22Rv1 (cell line): ENCODE measurements at regions not wholly inside any gene's neighbourhood (a gene's known extent, or its start where the extent isn't known, plus 50 kb on each side); places are given as distances from the start of the nearest gene placed in this dataset.

Experiments used
- H3K27ac ChIP-seq: fragments of 450-650 bp; 2 replicates; pipeline ENCODE4 v1.5.1; 2017
- CTCF ChIP-seq: fragments of 450-650 bp; IDR thresholded peaks from 2 replicates; pipeline ENCODE4 v1.5.1; 2017; ENCODE audit warnings: mild to moderate bottlenecking
- ZFX ChIP-seq: fragments of 450-650 bp; IDR thresholded peaks from 2 replicates; pipeline ENCODE4 v1.6.1; 2017; ENCODE audit warnings: antibody characterized with exemption, borderline replicate concordance

DNA sequence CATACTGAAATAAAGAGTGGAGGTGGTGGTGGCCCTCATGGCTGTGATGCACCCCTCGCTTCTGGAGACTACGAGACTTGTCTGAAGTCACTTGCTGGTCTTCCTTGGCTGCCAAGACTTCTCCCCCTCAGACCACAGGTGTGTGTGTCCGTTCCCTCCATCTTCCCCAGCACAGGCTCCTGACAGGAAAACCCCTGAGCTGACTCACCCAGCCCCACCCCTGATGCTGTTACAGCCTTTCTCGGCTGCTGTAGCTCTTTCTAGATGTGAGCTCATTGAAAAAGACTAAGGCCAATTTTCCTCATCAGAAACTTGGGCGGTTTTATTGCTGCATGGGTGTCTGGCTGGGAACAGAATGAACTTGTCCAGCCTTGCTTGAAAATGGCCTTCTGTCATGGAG lies 296.9 kb downstream of the TMEM114 start:
- TF ChIP-seq CTCF: no peak
- TF ChIP-seq ZFX: no peak
- no peak overlapping the region for H3K27ac ChIP-seq

DNA sequence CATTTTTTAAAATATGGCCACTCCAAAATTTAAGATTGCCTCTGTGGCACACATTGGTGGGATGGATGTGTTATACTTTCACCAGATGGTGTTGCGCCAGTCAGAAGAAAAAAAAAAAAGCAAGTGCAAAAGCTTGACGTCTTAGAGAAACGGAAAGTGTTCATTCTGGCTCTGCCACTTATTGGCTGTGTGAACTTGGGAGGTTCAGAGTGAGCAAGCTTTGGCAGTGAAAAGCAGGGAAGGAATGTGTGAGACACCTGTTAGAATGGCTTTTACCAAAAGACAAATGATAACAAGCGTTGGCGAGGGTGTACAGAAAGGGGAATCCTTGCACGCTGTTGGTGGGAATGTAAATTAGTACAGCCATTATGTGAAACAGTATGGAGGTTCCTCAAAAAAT lies 298.0 kb downstream of the TMEM114 start:
- no peak overlapping the region for H3K27ac ChIP-seq
- no peak for TF ChIP-seq ZFX
- no peak for TF ChIP-seq CTCF

DNA sequence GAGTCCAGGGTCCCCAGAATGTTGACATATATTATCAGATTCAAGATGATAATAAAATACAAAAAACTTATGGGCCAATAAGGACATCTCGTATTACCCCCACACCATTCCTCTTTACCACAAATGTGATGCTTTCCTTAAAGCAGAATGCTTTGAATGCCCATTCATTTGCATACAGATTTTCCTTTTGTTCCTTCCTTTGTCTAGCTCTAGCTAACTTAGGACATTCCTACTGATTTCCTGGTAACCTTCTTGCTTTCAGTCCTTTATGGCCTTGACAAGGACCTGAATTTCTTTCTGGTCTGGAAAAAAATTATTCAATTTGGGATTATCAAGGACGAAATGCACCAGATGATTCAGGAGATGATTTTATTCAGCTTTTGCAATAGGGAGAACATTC lies 304.0 kb downstream of the TMEM114 start:
- H3K27ac ChIP-seq: no peak overlapping the region
- TF ChIP-seq ZFX (no peak), CTCF (no peak)

DNA sequence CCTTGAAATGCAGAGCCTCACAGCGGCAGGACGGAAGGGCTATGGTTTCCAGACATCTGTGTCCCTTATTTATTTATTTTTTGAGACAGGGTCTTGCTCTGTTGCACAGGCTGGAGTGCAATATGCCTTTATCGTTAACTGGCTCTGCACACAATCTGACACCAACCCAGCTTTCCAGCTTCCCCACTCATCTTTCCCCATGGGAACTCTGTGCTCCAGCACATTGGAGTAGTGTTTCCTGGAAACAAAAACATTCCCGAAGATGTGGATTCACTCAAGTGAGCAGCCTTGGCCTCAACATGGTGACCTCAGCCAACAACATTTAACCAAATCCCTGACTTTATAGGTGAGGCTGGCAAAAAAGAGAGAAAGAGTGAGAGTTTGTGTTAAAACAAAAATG lies 307.1 kb downstream of the TMEM114 start:
- TF ChIP-seq ZFX (no peak), CTCF (no peak)

DNA sequence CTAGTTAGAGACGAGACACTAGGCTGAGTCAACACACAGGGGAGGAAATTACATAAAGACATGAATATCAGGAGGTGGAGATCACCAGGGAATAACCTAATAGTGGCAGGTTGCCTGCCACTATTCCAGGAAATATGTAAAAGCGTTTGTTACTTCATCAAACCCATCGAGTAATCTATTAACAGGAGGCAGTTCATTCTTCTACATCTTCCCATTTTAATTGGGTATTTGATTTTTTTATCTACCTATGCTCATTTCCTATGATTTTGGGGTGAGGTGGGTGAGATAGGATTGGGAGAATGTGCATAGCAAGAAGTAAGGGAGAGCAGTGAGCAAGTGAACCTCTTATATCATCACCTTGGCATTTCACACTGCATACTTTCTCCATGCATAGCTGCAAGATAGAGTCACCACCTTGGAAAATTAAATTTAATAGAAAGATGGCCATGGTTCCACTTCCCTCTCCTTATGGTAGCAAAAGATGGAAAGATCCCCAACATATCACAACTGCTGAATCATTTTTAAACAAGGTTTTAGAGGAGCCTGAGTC lies 312.2 kb downstream of the TMEM114 start:
- no peak for TF ChIP-seq ZFX
- TF ChIP-seq CTCF: no peak
- H3K27ac ChIP-seq: no peak overlapping the region

More for the DNA sequence above, 307.1 kb downstream of the TMEM114 start:
- H3K27ac ChIP-seq: no peak overlapping the region

- TF ChIP-seq CTCF: no peak
- TF ChIP-seq ZFX: no peak
- H3K27ac ChIP-seq: no peak overlapping the region
These were observed 319.0 kb downstream of the TMEM114 start for GRCh38 chr16:8271344-8271743.

- no peak overlapping the region for H3K27ac ChIP-seq
- TF ChIP-seq ZFX: no peak
These were observed 328.0 kb downstream of the TMEM114 start for GRCh38 chr16:8262299-8262698.

GRCh38 chr16:8260140-8260539 lies 330.2 kb downstream of the TMEM114 start:
- TF ChIP-seq CTCF (no peak), ZFX (no peak)
- no peak overlapping the region for H3K27ac ChIP-seq
